ENCODE measurements at regions not wholly inside any gene's neighbourhood (a gene's known extent, or its start where the extent isn't known, plus 50 kb on each side); places are given as distances from the start of the nearest gene placed in this dataset.

- 74% methylated on average over 4 of the region's 5 CpGs for WGBS (ENCODE audit: insufficient coverage)
- Histone ChIP-seq H3K36me3 (ENCODE audit: control insufficient read depth, insufficient read depth, low read length) (no peaks in the 10 kb centered on the region), H3K27ac (ENCODE audit: low read length) (no peak overlapping the region), H3K4me1 (ENCODE audit: control insufficient read depth, insufficient read depth, low read length) (no peaks in the 10 kb centered on the region), H3K9me3 (ENCODE audit: control insufficient read depth, insufficient read depth, low read length) (no peaks in the 10 kb centered on the region), H3K4me3 (ENCODE audit: low read length) (no peak overlapping the region), H3K27me3 (ENCODE audit: control insufficient read depth, insufficient read depth, low read length) (no peaks in the 10 kb centered on the region)
- no peak for ATAC-seq
- no peaks in the 10 kb centered on the region for H3K9me3 Mint-ChIP-seq
- no peak overlapping the region for H3K4me3 Mint-ChIP-seq
- intact Hi-C loops (cut with micrococcal nuclease), result no loop called here
- H3K36me3 Mint-ChIP-seq, result no peaks in the 10 kb centered on the region
- no peak overlapping the region for H3K27ac Mint-ChIP-seq
- no peaks in the 10 kb centered on the region for H3K27me3 Mint-ChIP-seq (ENCODE audit: low read depth in 2 of 2)
- no peak for DNase-seq
- TF ChIP-seq CTCF (IDR thresholded peaks at IDR 0.05), result no peak
- no peaks in the 10 kb centered on the region for H3K4me1 Mint-ChIP-seq
These were observed 205.6 kb downstream of the MDFIC start for GRCh38 chr7:115127399-115128021.

GRCh38 chr7:115125750-115126149 is 203.9 kb downstream of the MDFIC start:
- H3K4me1 Mint-ChIP-seq, result no peaks in the 10 kb centered on the region
- H3K27me3 Mint-ChIP-seq (ENCODE audit: low read depth in 2 of 2), result no peaks in the 10 kb centered on the region
- Histone ChIP-seq H3K4me3 (ENCODE audit: low read length) (no peak overlapping the region), H3K9me3 (ENCODE audit: control insufficient read depth, insufficient read depth, low read length) (no peaks in the 10 kb centered on the region), H3K4me1 (ENCODE audit: control insufficient read depth, insufficient read depth, low read length) (no peaks in the 10 kb centered on the region), H3K27ac (ENCODE audit: low read length) (no peak overlapping the region), H3K36me3 (ENCODE audit: control insufficient read depth, insufficient read depth, low read length) (no peaks in the 10 kb centered on the region), H3K27me3 (ENCODE audit: control insufficient read depth, insufficient read depth, low read length) (no peaks in the 10 kb centered on the region)
- intact Hi-C loops (cut with micrococcal nuclease), result no loop called here
- ATAC-seq, result no peak
- H3K9me3 Mint-ChIP-seq, result no peaks in the 10 kb centered on the region
- no peak for TF ChIP-seq CTCF (IDR thresholded peaks at IDR 0.05)
- no peak for DNase-seq
- H3K4me3 Mint-ChIP-seq, result no peak overlapping the region
- H3K36me3 Mint-ChIP-seq, result no peaks in the 10 kb centered on the region
- no peak overlapping the region for H3K27ac Mint-ChIP-seq

GRCh38 chr7:115125312-115125711 is 203.4 kb downstream of the MDFIC start:
- H3K4me3 ChIP-seq (ENCODE audit: low read length), result no peak overlapping the region
- H3K27me3 ChIP-seq (ENCODE audit: control insufficient read depth, insufficient read depth, low read length), result no peaks in the 10 kb centered on the region
- 95% methylated on average over 3 of the region's 3 CpGs for WGBS (ENCODE audit: insufficient coverage)
- H3K36me3 ChIP-seq (ENCODE audit: control insufficient read depth, insufficient read depth, low read length), result no peaks in the 10 kb centered on the region
- Mint-ChIP-seq H3K36me3 (no peaks in the 10 kb centered on the region), H3K9me3 (no peaks in the 10 kb centered on the region), H3K4me3 (no peak overlapping the region), H3K27ac (no peak overlapping the region), H3K4me1 (no peaks in the 10 kb centered on the region), H3K27me3 (ENCODE audit: low read depth in 2 of 2) (no peaks in the 10 kb centered on the region)
- no peak overlapping the region for H3K27ac ChIP-seq (ENCODE audit: low read length)
- intact Hi-C loops (cut with micrococcal nuclease), result no loop called here
- no peak for TF ChIP-seq CTCF (IDR thresholded peaks at IDR 0.05)
- no peaks in the 10 kb centered on the region for H3K9me3 ChIP-seq (ENCODE audit: control insufficient read depth, insufficient read depth, low read length)
- DNase-seq (no peak), ATAC-seq (no peak)
- H3K4me1 ChIP-seq (ENCODE audit: control insufficient read depth, insufficient read depth, low read length), result no peaks in the 10 kb centered on the region

GRCh38 chr7:115124409-115124939 is 202.6 kb downstream of the MDFIC start:
- H3K4me3 ChIP-seq (ENCODE audit: low read length), result no peak overlapping the region
- H3K27ac Mint-ChIP-seq, result no peak overlapping the region
- ATAC-seq, result no peak
- no peaks in the 10 kb centered on the region for H3K27me3 ChIP-seq (ENCODE audit: control insufficient read depth, insufficient read depth, low read length)
- no peaks in the 10 kb centered on the region for H3K4me1 Mint-ChIP-seq
- no peaks in the 10 kb centered on the region for H3K4me1 ChIP-seq (ENCODE audit: control insufficient read depth, insufficient read depth, low read length)
- no peaks in the 10 kb centered on the region for H3K9me3 ChIP-seq (ENCODE audit: control insufficient read depth, insufficient read depth, low read length)
- no peak overlapping the region for H3K4me3 Mint-ChIP-seq
- no peak overlapping the region for H3K27ac ChIP-seq (ENCODE audit: low read length)
- no peaks in the 10 kb centered on the region for H3K9me3 Mint-ChIP-seq
- intact Hi-C loops (cut with micrococcal nuclease), result no loop called here
- DNase-seq, result no peak
- no peaks in the 10 kb centered on the region for H3K36me3 ChIP-seq (ENCODE audit: control insufficient read depth, insufficient read depth, low read length)
- no peak for TF ChIP-seq CTCF (IDR thresholded peaks at IDR 0.05)
- H3K36me3 Mint-ChIP-seq, result no peaks in the 10 kb centered on the region
- no peaks in the 10 kb centered on the region for H3K27me3 Mint-ChIP-seq (ENCODE audit: low read depth in 2 of 2)

Measured in natural killer cell (primary cell).